AG04450 (cell line): ENCODE measurements at regions not wholly inside any gene's neighbourhood (a gene's known extent, or its start where the extent isn't known, plus 50 kb on each side); places are given as distances from the start of the nearest gene placed in this dataset.

Experiments used
- CTCF ChIA-PET: fragments of 300-600, 350-600 bp; formaldehyde crosslinking; extraction: SDS; loops from one replicate; lab custom pipeline; 2022; ENCODE audit warnings: antibody characterized with exemption, inconsistent platforms; lab: Charles Lee
- POLR2A ChIA-PET: fragments of 350-600 bp; formaldehyde crosslinking; extraction: SDS; loops from one replicate; lab custom pipeline; 2021; ENCODE audit warnings: antibody characterized with exemption, inconsistent platforms; lab: Yijun Ruan, JAX
- DNase-seq: peaks from one replicate; pipeline ENCODE4 v3.0.0-alpha.2; 2011; ENCODE audit warnings: low read depth, low spot score
- H3K27ac ChIP-seq: one replicate; pipeline ENCODE4 v1.5.1; 2012; ENCODE audit warnings: low read depth, low read length, control low read depth
- H3K27me3 ChIP-seq: one replicate; pipeline ENCODE4 v1.6.0; 2012; ENCODE audit warnings: low read length; ENCODE audit not compliant: control insufficient read depth, insufficient read depth
- H3K4me3 ChIP-seq: 2 replicates; pipeline ENCODE4 v1.5.1; 2011; ENCODE audit warnings: mild to moderate bottlenecking, low read depth, low read length, control low read depth
- H3K9me3 ChIP-seq: 2 replicates; pipeline ENCODE4 v1.5.1; 2012; ENCODE audit warnings: low read length; ENCODE audit not compliant: control insufficient read depth, insufficient read depth
- CTCF ChIP-seq: IDR thresholded peaks from 2 replicates; pipeline ENCODE4 v1.5.1; 2011; ENCODE audit warnings: low read depth, low read length, control low read depth, inconsistent platforms

GRCh38 chr18:39274535-39274934 lies 1708.9 kb upstream of the CELF4 start:
- Histone ChIP-seq H3K27ac (no peak overlapping the region), H3K27me3 (no peaks in the 10 kb centered on the region), H3K4me3 (no peak overlapping the region), H3K9me3 (no peaks in the 10 kb centered on the region)
- no peak for TF ChIP-seq CTCF
- DNase-seq = peak; percentile 8
- ChIA-PET CTCF (no interaction called here), POLR2A (no interaction called here)

- Histone ChIP-seq H3K27ac (no peak overlapping the region), H3K4me3 (no peak overlapping the region), H3K9me3 (no peaks in the 10 kb centered on the region), H3K27me3 (no peaks in the 10 kb centered on the region)
- no peak for TF ChIP-seq CTCF
- CTCF ChIA-PET = no interaction called here
- POLR2A ChIA-PET = no interaction called here
- no peak for DNase-seq
Measured at GRCh38 chr18:39272230-39272629, 1706.6 kb upstream of the CELF4 start.

- H3K27ac ChIP-seq = no peak overlapping the region
- H3K9me3 ChIP-seq = no peaks in the 10 kb centered on the region
- no peak overlapping the region for H3K4me3 ChIP-seq
- POLR2A ChIA-PET = no interaction called here
- CTCF ChIA-PET = no interaction called here
- no peak for TF ChIP-seq CTCF
- no peaks in the 10 kb centered on the region for H3K27me3 ChIP-seq
- no peak for DNase-seq
Measured at GRCh38 chr18:39271654-39272053, 1706.1 kb upstream of the CELF4 start.

- no peak overlapping the region for H3K27ac ChIP-seq
- POLR2A ChIA-PET = no interaction called here
- no peaks in the 10 kb centered on the region for H3K27me3 ChIP-seq
- CTCF ChIA-PET = no interaction called here
- H3K9me3 ChIP-seq = no peaks in the 10 kb centered on the region
- DNase-seq = no peak
- no peak overlapping the region for H3K4me3 ChIP-seq
- no peak for TF ChIP-seq CTCF
Measured at GRCh38 chr18:39260565-39260964, 1695.0 kb upstream of the CELF4 start.

- TF ChIP-seq CTCF = no peak
- no peak for DNase-seq
- CTCF ChIA-PET = no interaction called here
- H3K27ac ChIP-seq = no peak overlapping the region
- no peaks in the 10 kb centered on the region for H3K9me3 ChIP-seq
- POLR2A ChIA-PET = no interaction called here
- H3K4me3 ChIP-seq = no peak overlapping the region
- no peaks in the 10 kb centered on the region for H3K27me3 ChIP-seq
Measured at GRCh38 chr18:39259736-39260135, 1694.1 kb upstream of the CELF4 start.
